HG03025 (cell line): ENCODE measurements at regions not wholly inside any gene's neighbourhood (a gene's known extent, or its start where the extent isn't known, plus 50 kb on each side); places are given as distances from the start of the nearest gene placed in this dataset.
"Not testable (repeated sequence)": the region's sequence is repeated elsewhere in the genome, so short reads cannot be mapped to it uniquely, and the experiment has no call there.

ENCODE experiments used
- ATAC-seq: cut with Tn5 transposase; IDR thresholded peaks from one replicate; pipeline ENCODE4 v1.9.1; 2021; ENCODE audit warnings: mild to moderate bottlenecking, moderate library complexity; ENCODE audit not compliant: unreplicated experiment, low FRiP score

- no peak for ATAC-seq
Observed at GRCh38 chr1:65577278-65577677, 156.8 kb downstream of the LEPR start.

DNA sequence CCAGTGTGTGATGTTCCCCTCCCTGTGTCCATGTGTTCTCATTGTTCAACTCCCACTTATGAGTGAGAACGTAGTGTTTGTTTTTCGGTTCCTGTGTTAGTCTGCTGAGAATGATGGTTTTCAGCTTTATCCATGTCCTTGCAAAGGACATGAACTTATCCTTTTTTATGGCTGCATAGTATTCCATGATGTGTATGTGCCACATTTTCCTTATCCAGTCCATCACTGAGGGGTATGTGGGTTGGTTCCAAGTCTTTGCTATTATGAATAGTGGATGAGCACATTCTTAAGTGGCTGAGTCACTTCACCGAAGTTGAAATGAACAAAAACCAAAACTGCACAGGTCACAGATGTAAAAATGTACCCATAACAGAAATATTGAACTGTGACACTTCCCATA, 157.5 kb downstream of the LEPR start:
- not testable (repeated sequence) for ATAC-seq

GRCh38 chr1:65581119-65581518, 160.7 kb downstream of the LEPR start:
- no peak for ATAC-seq

DNA sequence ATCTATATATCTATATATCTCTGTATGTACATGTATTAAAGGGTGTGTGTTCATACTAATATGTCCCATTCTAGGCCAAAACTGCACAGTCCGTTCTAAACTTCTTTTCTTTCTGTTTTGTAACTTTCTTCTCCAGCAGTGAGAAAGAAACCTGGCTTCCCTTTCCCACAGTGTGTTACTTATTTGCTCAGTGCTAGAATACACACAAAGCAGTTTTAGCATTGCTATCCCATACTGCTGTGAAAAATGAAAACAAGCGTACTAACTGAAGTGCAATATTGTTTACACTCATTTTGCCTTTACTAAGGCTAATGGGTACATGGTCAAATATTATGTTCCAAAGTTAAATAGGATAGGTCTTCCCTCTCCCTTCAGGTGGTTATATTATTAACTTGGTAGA, 163.9 kb downstream of the LEPR start:
- no peak for ATAC-seq

DNA sequence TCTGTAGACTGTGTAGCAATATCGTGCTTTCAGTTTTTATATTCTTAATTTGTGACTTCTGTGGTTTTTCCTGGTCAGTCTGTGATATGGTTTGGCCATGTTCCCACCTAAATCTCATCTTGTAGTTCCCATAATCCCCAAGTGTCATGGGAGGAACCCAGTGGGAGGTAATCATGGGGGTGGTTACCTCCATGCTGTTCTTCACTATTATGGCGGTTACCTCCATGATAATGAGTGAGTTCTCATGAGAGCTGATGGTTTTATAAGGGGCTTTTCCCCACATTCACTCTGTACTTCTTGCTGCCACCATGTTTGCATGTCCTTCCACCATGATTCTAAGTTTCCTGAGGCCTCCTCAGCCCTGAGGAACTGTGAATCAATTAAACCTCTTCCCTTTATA, 169.8 kb downstream of the LEPR start:
- no peak for ATAC-seq

DNA sequence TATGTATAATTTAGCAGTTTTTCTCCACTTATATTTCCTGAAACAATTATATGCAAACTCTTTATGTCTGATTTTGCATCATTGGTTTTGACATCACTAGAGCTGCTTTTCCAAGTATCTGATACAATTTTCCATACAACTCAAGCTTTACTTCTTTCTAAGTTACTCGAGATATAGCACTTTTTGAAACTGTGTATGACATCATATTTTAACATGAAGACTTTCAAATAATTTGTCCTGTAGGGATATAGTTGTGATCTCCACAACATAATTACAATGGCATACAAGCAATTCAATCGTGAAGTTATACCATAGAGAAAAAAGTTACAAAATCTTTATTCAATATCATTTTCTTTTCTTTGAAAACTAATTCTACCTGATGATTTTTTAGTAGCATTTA, 173.0 kb downstream of the LEPR start:
- no peak for ATAC-seq

DNA sequence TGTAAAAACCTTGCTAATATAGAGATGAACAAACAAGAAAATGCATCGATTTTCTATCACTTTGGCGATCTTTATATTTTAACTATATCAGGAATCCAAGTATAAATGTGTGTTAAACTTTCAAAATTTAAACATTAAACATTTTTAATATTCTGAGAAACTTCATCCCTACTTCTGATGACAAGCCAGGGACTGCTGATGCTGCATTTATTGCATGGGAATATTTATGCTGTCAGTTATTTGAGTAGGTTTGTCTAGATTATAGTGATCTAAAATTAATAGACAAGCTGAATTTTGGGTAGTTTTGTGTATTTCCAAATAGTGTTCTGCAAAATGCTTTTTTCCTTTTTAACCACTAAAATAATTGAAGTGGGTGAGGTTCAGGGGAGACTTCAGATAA, 175.3 kb downstream of the LEPR start:
- ATAC-seq: no peak

DNA sequence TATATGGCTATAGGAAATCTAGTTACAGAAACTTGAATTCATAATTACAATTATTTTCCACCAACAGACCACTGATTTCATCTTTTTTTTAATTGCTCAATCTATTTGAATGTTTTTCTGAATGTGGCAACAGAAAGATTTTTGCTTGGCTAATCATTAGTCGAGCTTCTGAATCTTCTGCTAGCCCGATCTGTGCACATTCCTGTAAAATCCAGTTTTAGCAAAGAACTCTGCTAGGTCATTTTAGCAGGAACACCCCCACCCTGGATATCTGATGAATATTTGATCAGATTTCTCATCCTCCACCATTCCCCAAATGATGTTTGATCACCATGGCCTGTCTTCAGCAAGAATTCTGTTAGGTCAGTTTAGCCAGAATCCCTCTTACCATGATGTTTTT, 176.3 kb downstream of the LEPR start:
- no peak for ATAC-seq

- no peak for ATAC-seq
Observed at GRCh38 chr1:65605621-65606020, 185.2 kb downstream of the LEPR start.

DNA sequence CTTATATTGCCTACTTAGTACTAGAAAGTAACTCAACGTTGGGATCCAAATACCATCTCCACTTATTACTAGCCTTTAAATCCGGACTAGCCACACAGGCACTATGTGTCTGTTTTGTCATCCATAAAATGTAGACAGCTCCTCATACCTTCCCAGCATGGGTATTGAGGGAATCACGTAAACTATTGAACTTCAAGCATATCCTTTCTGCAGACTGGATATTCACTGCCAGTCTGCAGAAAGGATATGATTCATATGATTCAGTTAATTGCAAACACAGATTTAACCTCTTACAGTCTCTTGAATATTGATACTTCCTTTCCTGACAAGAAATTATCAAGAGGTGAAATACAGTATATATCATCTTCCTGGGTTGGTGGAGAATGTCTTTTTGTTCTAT, 186.0 kb downstream of the LEPR start:
- ATAC-seq: no peak

GRCh38 chr1:65613884-65614283, 178.8 kb upstream of the PDE4B start:
- ATAC-seq: no peak

- no peak for ATAC-seq
Observed at GRCh38 chr1:65615859-65616258, 176.8 kb upstream of the PDE4B start.

DNA sequence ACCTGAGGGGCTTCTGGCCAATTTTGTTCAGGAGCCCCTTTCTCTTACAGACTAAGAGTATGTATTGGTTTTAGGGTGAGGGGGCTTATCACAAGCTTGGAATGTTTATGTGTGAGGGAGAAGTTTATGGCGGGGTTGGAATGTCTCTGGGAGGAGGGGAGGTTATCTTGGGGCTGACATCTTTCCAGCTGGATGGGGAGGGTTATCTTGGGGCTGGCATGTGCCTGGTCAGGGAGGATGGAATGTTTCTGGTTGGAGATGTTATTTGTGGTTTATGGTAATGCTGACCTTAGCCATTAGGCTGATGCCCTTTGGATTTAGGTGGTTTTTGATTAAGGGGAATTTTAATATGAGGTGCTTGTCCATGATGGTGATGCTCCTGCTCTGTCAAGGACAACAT, 171.0 kb upstream of the PDE4B start:
- ATAC-seq: not testable (repeated sequence)

GRCh38 chr1:65623895-65624294, 168.8 kb upstream of the PDE4B start:
- no peak for ATAC-seq

DNA sequence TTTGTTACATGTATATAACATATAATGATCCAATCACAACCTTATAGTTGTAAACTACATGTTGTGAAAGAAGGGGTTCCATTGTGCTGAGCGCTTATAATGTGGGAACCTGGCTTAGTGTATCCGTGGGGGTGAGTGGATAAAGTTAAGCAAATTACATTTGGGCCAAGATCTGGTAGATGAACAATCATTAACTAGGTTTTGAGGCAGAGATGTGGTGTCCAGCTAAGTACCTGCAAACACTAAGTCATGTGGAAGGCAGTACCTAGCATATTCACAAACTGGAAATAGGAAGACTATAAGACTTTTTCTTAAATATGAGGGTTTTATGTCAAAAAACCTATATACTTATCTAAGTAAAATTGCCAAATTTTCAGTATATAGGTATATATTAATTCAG, 167.2 kb upstream of the PDE4B start:
- no peak for ATAC-seq

DNA sequence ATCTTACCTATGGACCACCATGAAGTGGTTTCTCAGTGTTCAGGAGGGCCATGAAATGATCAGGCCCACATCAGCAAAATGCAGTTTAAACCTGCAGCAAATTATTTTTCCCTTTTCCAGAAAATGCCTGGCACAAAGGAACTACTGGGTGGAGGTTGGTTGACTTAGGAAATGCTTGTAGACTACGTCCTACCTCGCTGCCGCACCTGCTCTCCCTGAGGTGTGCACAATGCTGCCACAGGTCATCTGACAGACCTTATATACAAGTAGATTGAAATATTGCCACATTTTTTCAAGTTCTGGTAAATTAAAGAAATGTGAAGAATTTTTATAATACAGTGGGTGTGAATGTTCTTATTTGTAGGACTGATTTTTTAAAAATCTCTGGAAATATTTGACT, 166.7 kb upstream of the PDE4B start:
- no peak for ATAC-seq

DNA sequence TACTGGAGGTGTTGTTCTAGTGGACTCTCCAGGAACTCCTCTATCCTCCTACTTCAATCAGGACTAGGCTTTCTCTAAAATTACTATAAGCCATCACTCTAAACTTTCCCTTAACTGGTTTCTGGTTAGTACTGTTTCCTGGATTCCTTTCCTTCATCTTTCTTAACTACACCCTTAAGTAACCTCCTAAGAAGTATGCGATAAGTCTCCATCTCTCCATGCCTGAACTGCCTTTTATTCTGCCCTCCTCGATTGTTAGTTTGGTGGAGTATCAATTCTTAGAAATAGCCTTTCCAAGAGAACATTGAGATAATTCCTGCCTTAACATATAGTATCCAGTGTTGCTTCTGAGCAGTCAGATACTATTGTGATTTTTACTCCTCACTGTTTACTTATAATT, 162.9 kb upstream of the PDE4B start:
- ATAC-seq: no peak

DNA sequence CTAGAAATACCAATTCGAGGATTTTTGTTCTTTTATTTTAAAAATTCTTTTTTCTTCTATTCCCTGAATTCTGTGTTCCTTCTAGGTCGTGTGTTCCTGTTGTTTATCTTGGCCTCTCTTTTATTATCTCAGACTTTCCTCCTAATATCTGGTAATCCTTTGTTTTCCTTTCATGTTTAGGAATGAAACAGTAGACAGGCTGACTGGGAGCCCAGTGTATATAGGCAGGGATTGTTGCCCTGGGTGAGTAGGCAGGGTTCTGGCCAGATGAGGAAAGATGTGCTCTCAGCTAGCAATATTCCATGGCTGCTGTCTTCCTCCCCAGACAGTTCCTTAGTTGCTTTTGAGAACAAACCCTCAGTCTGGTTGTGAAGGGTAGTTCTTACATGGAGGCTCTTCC, 161.8 kb upstream of the PDE4B start:
- no peak for ATAC-seq

- no peak for ATAC-seq
Observed at GRCh38 chr1:65632235-65632634, 160.5 kb upstream of the PDE4B start.

DNA sequence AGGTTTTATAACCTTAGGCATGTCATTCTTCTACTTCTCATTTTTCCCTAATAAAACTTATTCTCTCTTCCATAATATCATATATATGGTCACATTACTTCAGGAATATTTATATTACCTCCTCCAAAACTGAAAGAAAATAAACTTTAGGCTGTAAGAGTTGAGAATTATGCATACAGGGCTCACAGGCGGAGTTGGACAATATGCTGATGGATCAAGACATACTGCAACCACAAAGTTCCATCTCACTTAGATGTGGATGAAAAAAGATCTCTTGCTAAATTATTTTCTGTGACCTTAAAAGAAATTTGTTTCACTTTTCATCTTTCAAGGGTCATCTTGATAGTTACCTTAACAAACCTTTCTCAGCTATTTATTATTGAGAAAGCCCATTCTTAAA, 152.6 kb upstream of the PDE4B start:
- ATAC-seq: no peak

GRCh38 chr1:65649185-65649584, 143.5 kb upstream of the PDE4B start:
- not testable (repeated sequence) for ATAC-seq

- no peak for ATAC-seq
Observed at GRCh38 chr1:65650682-65651081, 142.0 kb upstream of the PDE4B start.

GRCh38 chr1:65654526-65654925, 138.2 kb upstream of the PDE4B start:
- ATAC-seq: not testable (repeated sequence)

GRCh38 chr1:65657609-65658008, 135.1 kb upstream of the PDE4B start:
- not testable (repeated sequence) for ATAC-seq
